CD14-positive monocyte (primary cell): ENCODE measurements at regions not wholly inside any gene's neighbourhood (a gene's known extent, or its start where the extent isn't known, plus 50 kb on each side); places are given as distances from the start of the nearest gene placed in this dataset.

ENCODE experiments used
- DNase-seq, 3 donors: peaks; one replicate each; pipeline ENCODE4 v3.0.0-alpha.2; 2011 to 2022
- H2AFZ ChIP-seq: 2 replicates; pipeline ENCODE4 v1.6.0; 2012; ENCODE audit warnings: mild to moderate bottlenecking, low read depth, low read length, inconsistent platforms; ENCODE audit not compliant: insufficient read depth, poor library complexity, severe bottlenecking
- H3K27ac ChIP-seq, 2 donors: 1 replicate in 1 of 2; 2 replicates in 1 of 2; pipeline ENCODE4 v1.5.1; 2012 to 2013; ENCODE audit warnings: low read length in 2 of 2, control low read depth in 1 of 2, inconsistent platforms in 1 of 2, low read depth in 1 of 2, mild to moderate bottlenecking in 1 of 2
- H3K27me3 ChIP-seq, 2 donors: one replicate each; pipeline versions ENCODE4 v1.6.0 to v1.6.1; 2011 to 2013; ENCODE audit warnings: low read length in 2 of 2; ENCODE audit not compliant: control insufficient read depth in 2 of 2, insufficient read depth in 2 of 2
- H3K36me3 ChIP-seq, 2 donors: replicated peaks in 1 of 2; 1 replicate in 1 of 2; 2 replicates in 1 of 2; pipeline versions ENCODE4 v1.5.1 to v1.6.1; 2012 to 2013; ENCODE audit warnings: low read length in 2 of 2, control low read depth in 1 of 2, inconsistent platforms in 1 of 2, mild to moderate bottlenecking in 1 of 2; ENCODE audit not compliant: insufficient read depth in 2 of 2, control insufficient read depth in 1 of 2
- H3K4me1 ChIP-seq, 2 donors: 1 replicate in 1 of 2; 2 replicates in 1 of 2; pipeline versions ENCODE4 v1.5.1 to v1.6.1; 2012 to 2013; ENCODE audit warnings: low read length in 2 of 2, control low read depth in 1 of 2, inconsistent platforms in 1 of 2, mild to moderate bottlenecking in 1 of 2, moderate library complexity in 1 of 2; ENCODE audit not compliant: insufficient read depth in 2 of 2, control insufficient read depth in 1 of 2
- H3K4me2 ChIP-seq: replicated peaks from 2 replicates; pipeline ENCODE3; 2012; ENCODE audit warnings: low read length, moderate library complexity, mild to moderate bottlenecking; ENCODE audit not compliant: poor library complexity, severe bottlenecking; ENCODE audit errors: extremely low read depth
- H3K4me3 ChIP-seq, 3 experiments: fragments of 200-600 bp in 1 of 3; sonication (generic) in 1 of 3; replicated peaks in 1 of 3; 1 replicate in 2 of 3; 2 replicates in 1 of 3; pipeline ENCODE4 v1.5.1; 2011 to 2013; ENCODE audit warnings: low read length in 3 of 3, mild to moderate bottlenecking in 3 of 3, control low read depth in 2 of 3, low read depth in 2 of 3, inconsistent platforms in 1 of 3, moderate library complexity in 1 of 3
- H3K79me2 ChIP-seq: 2 replicates; pipeline ENCODE4 v1.6.0; 2012; ENCODE audit warnings: mild to moderate bottlenecking, control low read depth, inconsistent platforms, low read length, moderate library complexity; ENCODE audit not compliant: insufficient read depth
- H3K9ac ChIP-seq: 2 replicates; pipeline ENCODE4 v1.6.0; 2017; ENCODE audit warnings: low read length, mild to moderate bottlenecking; ENCODE audit not compliant: insufficient read depth, poor library complexity, severe bottlenecking
- H3K9me3 ChIP-seq, 2 donors: replicated peaks in 1 of 2; 1 replicate in 1 of 2; 2 replicates in 1 of 2; pipeline versions ENCODE4 v1.5.1 to v1.6.1; 2012 to 2013; ENCODE audit warnings: low read length in 2 of 2, control low read depth in 1 of 2; ENCODE audit not compliant: control insufficient read depth in 1 of 2, insufficient read depth in 1 of 2
- H4K20me1 ChIP-seq: 2 replicates; pipeline ENCODE4 v1.6.0; 2012; ENCODE audit warnings: mild to moderate bottlenecking, low read length, control low read depth, moderate library complexity; ENCODE audit not compliant: insufficient read depth
- H3K27ac Mint-ChIP-seq, 7 donors: one replicate each; pipeline ENCODE4 v1.8.0; 2020; ENCODE audit warnings: mild to moderate bottlenecking in 7 of 7, mixed read lengths in 7 of 7, moderate library complexity in 6 of 7, inconsistent platforms in 2 of 7
- H3K27me3 Mint-ChIP-seq, 3 donors: one replicate each; pipeline ENCODE4 v1.8.0; 2021 to 2022; ENCODE audit warnings: low read depth in 3 of 3, mild to moderate bottlenecking in 3 of 3, mixed read lengths in 3 of 3, moderate library complexity in 3 of 3, inconsistent platforms in 1 of 3
- H3K36me3 Mint-ChIP-seq, 2 donors: one replicate each; pipeline ENCODE4 v1.8.0; 2020; ENCODE audit warnings: mixed read lengths in 2 of 2, inconsistent platforms in 1 of 2, mild to moderate bottlenecking in 1 of 2
- H3K4me1 Mint-ChIP-seq: one replicate; pipeline ENCODE4 v1.8.0; 2020; ENCODE audit warnings: mild to moderate bottlenecking, mixed read lengths
- H3K4me3 Mint-ChIP-seq, 2 donors: one replicate each; pipeline ENCODE4 v1.8.0; 2020; ENCODE audit warnings: mild to moderate bottlenecking in 2 of 2, mixed read lengths in 2 of 2, moderate library complexity in 1 of 2
- H3K9me3 Mint-ChIP-seq, 7 donors: one replicate each; pipeline ENCODE4 v1.8.0; 2020 to 2022; ENCODE audit warnings: mixed read lengths in 7 of 7, mild to moderate bottlenecking in 6 of 7, moderate library complexity in 6 of 7, inconsistent platforms in 2 of 7
- CTCF ChIP-seq: fragments of 200-600 bp; IDR thresholded peaks from one replicate; pipeline ENCODE4 v1.8.0; 2022; ENCODE audit warnings: antibody characterized with exemption, mild to moderate bottlenecking
- WGBS: methylation state at CpG from one replicate; pipeline ENCODE4 v1.1.5; 2013; ENCODE audit warnings: missing lambda C conversion rate; ENCODE audit not compliant: insufficient coverage; 5-methylcytosine and 5-hydroxymethylcytosine counted together
- intact Hi-C, 2 donors: fragments of 100-400 bp; cut with micrococcal nuclease; formaldehyde crosslinking; loops; one replicate each; pipeline versions ENCODE4 v1.15.0 to v1.15.1; 2023

- H3K27ac Mint-ChIP-seq: no peak overlapping the region
- no peak overlapping the region for H3K9ac ChIP-seq
- peaks cover 0 to under 1% of the 10 kb centered on the region in 2 donors for H3K9me3 ChIP-seq
- no peaks in the 10 kb centered on the region for H3K79me2 ChIP-seq
- no peak for TF ChIP-seq CTCF
- no peak overlapping the region for H3K27ac ChIP-seq
- H3K27me3 ChIP-seq: no peaks in the 10 kb centered on the region
- H3K36me3 ChIP-seq: no peaks in the 10 kb centered on the region
- no peaks in the 10 kb centered on the region for H3K4me1 ChIP-seq
- no peaks in the 10 kb centered on the region for H3K36me3 Mint-ChIP-seq
- H4K20me1 ChIP-seq: no peaks in the 10 kb centered on the region
- WGBS: 100% methylated on average over 1 of the region's 3 CpGs
- no peak overlapping the region for H3K4me2 ChIP-seq
- H3K4me3 Mint-ChIP-seq: no peak overlapping the region
- intact Hi-C loops: no loop called here
- no peaks in the 10 kb centered on the region for H3K4me1 Mint-ChIP-seq
- H3K9me3 Mint-ChIP-seq: peaks cover 0 to 6% (median 3%) of the 10 kb centered on the region in 7 donors
- no peak overlapping the region for H2AFZ ChIP-seq
- peaks cover 1 to 3% (median 2%) of the 10 kb centered on the region in 3 donors for H3K27me3 Mint-ChIP-seq
- no peak overlapping the region for H3K4me3 ChIP-seq
- DNase-seq: no peak
Observed at GRCh38 chr2:84194949-84195644, 264.0 kb downstream of the SUCLG1 start.

GRCh38 chr2:84194181-84194580, 264.9 kb downstream of the SUCLG1 start:
- no peak for DNase-seq
- Histone ChIP-seq H3K9ac (no peak overlapping the region), H3K79me2 (no peaks in the 10 kb centered on the region), H2AFZ (no peak overlapping the region), H3K27me3 (no peaks in the 10 kb centered on the region), H3K4me3 (no peak overlapping the region), H4K20me1 (no peaks in the 10 kb centered on the region), H3K36me3 (no peaks in the 10 kb centered on the region), H3K4me1 (no peaks in the 10 kb centered on the region), H3K27ac (no peak overlapping the region), H3K4me2 (no peak overlapping the region), H3K9me3 (no peaks in the 10 kb centered on the region)
- Mint-ChIP-seq H3K27ac (no peak overlapping the region), H3K4me1 (no peaks in the 10 kb centered on the region), H3K36me3 (no peaks in the 10 kb centered on the region), H3K27me3 (peaks cover 1 to 3% (median 2%) of the 10 kb centered on the region in 3 donors), H3K9me3 (peaks cover 0 to 5% (median 0%) of the 10 kb centered on the region in 7 donors), H3K4me3 (no peak overlapping the region)
- no peak for TF ChIP-seq CTCF
- no CpG with 5 or more reads among the region's 2 CpGs for WGBS
- intact Hi-C loops: no loop called here
